ENCODE measurements at regions not wholly inside any gene's neighbourhood (a gene's known extent, or its start where the extent isn't known, plus 50 kb on each side); places are given as distances from the start of the nearest gene placed in this dataset.

- no peak for TF ChIP-seq POLR2A (IDR thresholded peaks at IDR 0.05; ENCODE audit: control extremely low read depth in 1 of 2, low read depth in 2 of 2, low read length in 2 of 2)
- no peak for TF ChIP-seq TAF7 (optimal IDR thresholded peaks at IDR 0.05; ENCODE audit: borderline replicate concordance, low read depth, low read length)
- TF ChIP-seq CTCF (IDR thresholded peaks at IDR 0.05; ENCODE audit: control extremely low read depth in 1 of 3, insufficient read depth in 1 of 3, low read depth in 1 of 3, low read length in 3 of 3), result no peak
- no peak for TF ChIP-seq TEAD4 (IDR thresholded peaks at IDR 0.05; ENCODE audit: low read depth, low read length)
- no peak for TF ChIP-seq NRF1 (IDR thresholded peaks at IDR 0.05; ENCODE audit: low read depth, low read length)
- no peak for TF ChIP-seq KDM5A (IDR thresholded peaks at IDR 0.05; ENCODE audit: low read length)
- TF ChIP-seq, protein P1, sequence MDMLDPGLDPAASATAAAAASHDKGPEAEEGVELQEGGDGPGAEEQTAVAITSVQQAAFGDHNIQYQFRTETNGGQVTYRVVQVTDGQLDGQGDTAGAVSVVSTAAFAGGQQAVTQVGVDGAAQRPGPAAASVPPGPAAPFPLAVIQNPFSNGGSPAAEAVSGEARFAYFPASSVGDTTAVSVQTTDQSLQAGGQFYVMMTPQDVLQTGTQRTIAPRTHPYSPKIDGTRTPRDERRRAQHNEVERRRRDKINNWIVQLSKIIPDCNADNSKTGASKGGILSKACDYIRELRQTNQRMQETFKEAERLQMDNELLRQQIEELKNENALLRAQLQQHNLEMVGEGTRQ (IDR thresholded peaks at IDR 0.05; ENCODE audit: low read length), result no peak
- no peak for TF ChIP-seq ZNF274 (IDR thresholded peaks at IDR 0.05; ENCODE audit: borderline replicate concordance, extremely low read depth, low read length)
- no peak for TF ChIP-seq EP300 (IDR thresholded peaks at IDR 0.05; ENCODE audit: borderline replicate concordance in 1 of 2, low read depth in 2 of 2, low read length in 2 of 2)
- no peak for TF ChIP-seq MAFK (IDR thresholded peaks at IDR 0.05; ENCODE audit: low read depth, low read length)
- TF ChIP-seq RNF2 (IDR thresholded peaks at IDR 0.05; ENCODE audit: borderline replicate concordance, low read depth, low read length, missing control alignments, poor library complexity, severe bottlenecking), result no peak
- TF ChIP-seq NANOG (IDR thresholded peaks at IDR 0.05; ENCODE audit: insufficient read depth, low read depth, low read length, poor library complexity, severe bottlenecking), result no peak
- TF ChIP-seq POU5F1 (IDR thresholded peaks at IDR 0.05; ENCODE audit: low read depth, low read length), result no peak
Measured at GRCh38 chr13:105969761-105970160, 565.7 kb downstream of the EFNB2 start.
